Parathyroid adenoma (tissue), 2 donors: ENCODE measurements at regions not wholly inside any gene's neighbourhood (a gene's known extent, or its start where the extent isn't known, plus 50 kb on each side); places are given as distances from the start of the nearest gene placed in this dataset.

Experiments used
- H2AFZ ChIP-seq: fragments of 300-600 bp; sonication (generic); one replicate; pipeline ENCODE4 v1.7.0; 2017; ENCODE audit warnings: antibody characterized with exemption, mild to moderate bottlenecking
- H3K27ac ChIP-seq: fragments of 300-600 bp; sonication (generic); one replicate; pipeline ENCODE4 v1.7.0; 2017
- H3K27me3 ChIP-seq: fragments of 300-600 bp; sonication (generic); one replicate; pipeline ENCODE4 v1.7.0; 2017; ENCODE audit warnings: low read length; ENCODE audit not compliant: control insufficient read depth, insufficient read depth
- H3K36me3 ChIP-seq: fragments of 300-600 bp; sonication (generic); one replicate; pipeline ENCODE4 v1.7.0; 2017; ENCODE audit warnings: low read length; ENCODE audit not compliant: control insufficient read depth, insufficient read depth
- H3K4me1 ChIP-seq: fragments of 300-600 bp; sonication (generic); one replicate; pipeline ENCODE4 v1.7.0; 2017; ENCODE audit warnings: control low read depth
- H3K4me2 ChIP-seq: fragments of 300-600 bp; sonication (generic); one replicate; pipeline ENCODE4 v1.7.0; 2017; ENCODE audit warnings: low read length
- H3K4me3 ChIP-seq: fragments of 300-600 bp; sonication (generic); one replicate; pipeline ENCODE4 v1.7.0; 2017; ENCODE audit warnings: low read depth, low read length
- H3K79me2 ChIP-seq: fragments of 300-600 bp; sonication (generic); one replicate; pipeline ENCODE4 v1.7.0; 2017; ENCODE audit warnings: control low read depth
- H3K9ac ChIP-seq: fragments of 300-600 bp; sonication (generic); one replicate; pipeline ENCODE4 v1.7.0; 2017; ENCODE audit warnings: mild to moderate bottlenecking
- H3K9me3 ChIP-seq: fragments of 300-600 bp; sonication (generic); one replicate; pipeline ENCODE4 v1.7.0; 2017; ENCODE audit warnings: low read length; ENCODE audit not compliant: control insufficient read depth
- TF ChIP-seq, protein P1 (sequence below): fragments of 300-600 bp; sonication (generic); IDR thresholded peaks from one replicate; pipeline ENCODE4 v1.7.0; 2017; ENCODE audit warnings: antibody characterized with exemption, mild to moderate bottlenecking
- donor health status: primary hyperparathyroidism.

DNA sequence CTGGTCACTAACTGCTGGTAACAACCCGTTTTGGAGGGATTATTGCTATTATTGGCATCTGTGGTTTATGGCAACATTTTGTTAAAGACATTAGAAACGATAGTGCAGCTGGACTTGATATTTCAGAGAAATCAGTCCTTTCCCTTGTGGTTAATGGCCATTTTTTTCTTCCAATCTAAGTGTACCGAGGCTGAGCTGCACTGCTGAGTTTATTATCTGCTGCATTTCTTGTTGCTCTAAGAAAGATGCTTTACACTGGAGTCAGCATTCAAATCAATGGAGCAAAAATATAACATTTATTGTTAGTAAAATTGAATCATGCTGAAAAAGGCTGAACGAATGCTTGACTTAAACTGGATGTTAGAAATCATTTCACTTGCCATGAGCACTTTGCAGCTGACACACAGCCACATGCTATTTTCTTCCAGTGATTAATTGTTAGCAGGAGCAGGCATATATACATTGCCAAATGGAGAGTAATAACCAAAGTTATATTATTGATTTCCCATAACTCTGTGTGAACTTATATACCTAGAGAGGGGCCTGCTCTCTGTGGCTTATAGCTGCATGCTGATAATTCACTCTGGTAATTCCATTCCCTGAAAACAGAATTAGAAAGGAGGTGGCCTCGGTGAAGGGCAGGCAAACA, 66.5 kb upstream of the TTC29 start:
- H3K27ac ChIP-seq: no peak overlapping the region

DNA sequence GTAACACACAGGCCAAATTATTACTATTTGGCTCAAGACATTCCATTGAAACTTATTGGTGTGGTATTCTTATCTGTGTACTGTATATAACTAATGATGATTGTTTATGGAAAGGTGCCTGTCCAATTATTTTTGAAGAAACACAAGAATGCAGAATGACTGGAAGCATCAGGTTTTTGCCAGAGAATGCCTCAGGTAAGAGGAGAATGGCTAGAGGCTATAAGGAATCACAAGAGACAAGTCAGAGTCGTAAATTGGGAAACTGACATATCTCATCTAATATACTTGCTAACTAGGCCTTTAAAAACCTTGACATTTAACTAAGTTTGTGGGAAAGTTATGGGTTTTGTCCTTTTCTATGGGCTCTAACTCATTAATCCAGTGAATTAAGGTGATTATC, 69.3 kb upstream of the TTC29 start:
- no peak overlapping the region for H3K4me2 ChIP-seq
- H3K27ac ChIP-seq: no peak overlapping the region
- H3K9ac ChIP-seq: no peak overlapping the region
- H3K4me3 ChIP-seq: no peak overlapping the region
- H3K36me3 ChIP-seq: no peaks in the 10 kb centered on the region
- H3K79me2 ChIP-seq: no peaks in the 10 kb centered on the region
- no peaks in the 10 kb centered on the region for H3K4me1 ChIP-seq
- TF ChIP-seq, protein P1, sequence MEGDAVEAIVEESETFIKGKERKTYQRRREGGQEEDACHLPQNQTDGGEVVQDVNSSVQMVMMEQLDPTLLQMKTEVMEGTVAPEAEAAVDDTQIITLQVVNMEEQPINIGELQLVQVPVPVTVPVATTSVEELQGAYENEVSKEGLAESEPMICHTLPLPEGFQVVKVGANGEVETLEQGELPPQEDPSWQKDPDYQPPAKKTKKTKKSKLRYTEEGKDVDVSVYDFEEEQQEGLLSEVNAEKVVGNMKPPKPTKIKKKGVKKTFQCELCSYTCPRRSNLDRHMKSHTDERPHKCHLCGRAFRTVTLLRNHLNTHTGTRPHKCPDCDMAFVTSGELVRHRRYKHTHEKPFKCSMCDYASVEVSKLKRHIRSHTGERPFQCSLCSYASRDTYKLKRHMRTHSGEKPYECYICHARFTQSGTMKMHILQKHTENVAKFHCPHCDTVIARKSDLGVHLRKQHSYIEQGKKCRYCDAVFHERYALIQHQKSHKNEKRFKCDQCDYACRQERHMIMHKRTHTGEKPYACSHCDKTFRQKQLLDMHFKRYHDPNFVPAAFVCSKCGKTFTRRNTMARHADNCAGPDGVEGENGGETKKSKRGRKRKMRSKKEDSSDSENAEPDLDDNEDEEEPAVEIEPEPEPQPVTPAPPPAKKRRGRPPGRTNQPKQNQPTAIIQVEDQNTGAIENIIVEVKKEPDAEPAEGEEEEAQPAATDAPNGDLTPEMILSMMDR: no peak
- no peak overlapping the region for H2AFZ ChIP-seq
- H3K27me3 ChIP-seq: no peaks in the 10 kb centered on the region
- H3K9me3 ChIP-seq: no peaks in the 10 kb centered on the region

More for the DNA sequence above, 66.5 kb upstream of the TTC29 start:
- no peaks in the 10 kb centered on the region for H3K9me3 ChIP-seq
- TF ChIP-seq, protein P1: no peak
- H2AFZ ChIP-seq: no peak overlapping the region
- H3K4me2 ChIP-seq: no peak overlapping the region
- H3K27me3 ChIP-seq: no peaks in the 10 kb centered on the region
- H3K36me3 ChIP-seq: no peaks in the 10 kb centered on the region
- H3K4me1 ChIP-seq: no peaks in the 10 kb centered on the region
- H3K9ac ChIP-seq: no peak overlapping the region
- no peak overlapping the region for H3K4me3 ChIP-seq
- no peaks in the 10 kb centered on the region for H3K79me2 ChIP-seq

DNA sequence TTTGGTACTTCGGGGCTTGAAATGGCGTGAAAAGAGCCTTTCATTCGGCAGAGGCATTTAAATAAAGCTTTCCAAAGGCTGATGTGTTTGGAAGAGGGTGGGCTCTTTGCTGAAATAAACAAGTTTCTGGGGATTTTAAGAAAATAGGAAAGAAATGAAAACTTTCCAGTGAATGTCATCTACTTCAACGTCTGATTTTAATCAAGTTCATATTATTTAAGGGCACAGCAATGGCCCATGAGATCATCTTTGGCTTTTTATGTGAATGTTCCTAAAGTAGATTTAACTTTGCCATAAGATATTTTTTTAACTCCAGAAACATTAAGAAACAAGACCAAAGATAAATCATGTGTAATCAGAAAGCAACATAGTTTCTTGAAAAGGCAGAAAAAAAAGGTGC, 69.8 kb upstream of the TTC29 start:
- TF ChIP-seq, protein P1: no peak

DNA sequence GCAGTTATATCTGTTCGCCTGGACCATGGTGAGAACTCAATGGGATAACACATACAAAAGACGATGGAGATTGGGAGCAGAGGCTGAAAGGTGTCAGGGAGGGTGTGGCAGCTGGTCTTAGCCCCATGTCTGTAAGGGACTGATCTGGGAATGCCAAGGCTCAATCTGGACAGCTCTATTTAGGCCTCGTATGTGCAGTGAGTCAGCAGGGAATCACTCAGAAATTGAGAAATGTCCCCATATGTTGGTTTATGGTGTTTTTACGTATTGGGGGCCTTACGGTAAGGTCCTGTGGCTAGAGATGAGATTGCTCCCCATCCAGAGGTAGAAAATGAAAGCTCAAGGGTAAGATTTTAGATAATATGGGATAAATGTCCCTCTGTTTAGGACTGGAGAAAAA, 71.4 kb upstream of the TTC29 start:
- H3K9ac ChIP-seq: no peak overlapping the region
- H3K4me3 ChIP-seq: no peak overlapping the region
- no peaks in the 10 kb centered on the region for H3K4me1 ChIP-seq
- TF ChIP-seq, protein P1: no peak
- no peaks in the 10 kb centered on the region for H3K36me3 ChIP-seq
- H3K79me2 ChIP-seq: no peaks in the 10 kb centered on the region
- H3K27me3 ChIP-seq: no peaks in the 10 kb centered on the region
- H2AFZ ChIP-seq: no peak overlapping the region
- no peak overlapping the region for H3K27ac ChIP-seq
- no peaks in the 10 kb centered on the region for H3K9me3 ChIP-seq
- H3K4me2 ChIP-seq: no peak overlapping the region

More for the DNA sequence above, 69.8 kb upstream of the TTC29 start:
- Histone ChIP-seq H3K9ac (no peak overlapping the region), H2AFZ (no peak overlapping the region), H3K4me2 (no peak overlapping the region), H3K79me2 (no peaks in the 10 kb centered on the region), H3K27me3 (no peaks in the 10 kb centered on the region), H3K9me3 (no peaks in the 10 kb centered on the region), H3K4me1 (no peaks in the 10 kb centered on the region), H3K36me3 (no peaks in the 10 kb centered on the region), H3K27ac (no peak overlapping the region), H3K4me3 (no peak overlapping the region)

DNA sequence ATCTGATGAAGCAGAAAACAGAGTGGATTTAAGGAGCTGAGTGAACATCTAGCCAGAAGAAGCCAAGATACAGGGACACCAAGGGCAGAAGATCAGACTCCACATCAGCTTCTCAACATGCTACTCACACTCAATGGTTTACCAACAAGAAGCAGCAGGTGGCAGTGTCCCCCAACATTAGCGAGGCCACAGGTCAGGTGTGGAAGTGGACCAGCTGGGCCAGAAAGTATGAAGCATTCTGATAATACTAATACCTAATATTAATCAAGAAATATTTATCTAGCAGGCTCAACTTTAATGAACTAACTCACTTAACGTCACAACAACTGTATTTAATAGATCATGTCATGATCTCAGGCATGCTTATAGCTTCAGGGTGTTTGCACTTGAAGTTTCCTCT, 73.4 kb upstream of the TTC29 start:
- no peaks in the 10 kb centered on the region for H3K27me3 ChIP-seq
- H3K79me2 ChIP-seq: no peaks in the 10 kb centered on the region
- H2AFZ ChIP-seq: no peak overlapping the region
- H3K9me3 ChIP-seq: no peaks in the 10 kb centered on the region
- TF ChIP-seq, protein P1: no peak
- H3K9ac ChIP-seq: no peak overlapping the region
- no peaks in the 10 kb centered on the region for H3K4me1 ChIP-seq
- no peak overlapping the region for H3K4me3 ChIP-seq
- no peak overlapping the region for H3K27ac ChIP-seq
- no peaks in the 10 kb centered on the region for H3K36me3 ChIP-seq
- no peak overlapping the region for H3K4me2 ChIP-seq
